ENCODE measurements at regions not wholly inside any gene's neighbourhood (a gene's known extent, or its start where the extent isn't known, plus 50 kb on each side); places are given as distances from the start of the nearest gene placed in this dataset.
A peak's percentile ranks its signal among the peaks of the same experiment; 100 is the strongest.

DNA sequence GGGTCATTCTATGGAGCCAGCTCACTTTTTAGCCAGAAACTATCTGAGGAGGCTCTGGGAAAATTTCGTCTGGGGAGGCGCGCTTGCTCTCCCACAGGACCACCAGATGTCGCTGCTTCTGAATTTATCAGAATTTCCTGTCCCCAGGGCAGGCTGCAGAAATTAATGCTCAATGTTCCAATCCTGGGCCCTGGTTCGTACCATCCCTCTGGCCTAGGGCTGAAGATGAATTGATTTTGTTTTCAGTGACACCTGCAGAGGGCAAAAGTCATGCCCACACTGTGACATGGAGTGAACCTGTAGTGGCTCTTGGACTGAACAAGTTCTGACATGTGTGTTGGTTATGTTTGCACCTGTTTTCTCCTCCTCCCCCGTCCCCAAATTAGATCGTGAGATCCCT lies 482.6 kb downstream of the NPIPA7 start:
- WGBS, 5 donors, result 18 to 26% (median 22%) methylated on average over 7 of the region's 7 CpGs

DNA sequence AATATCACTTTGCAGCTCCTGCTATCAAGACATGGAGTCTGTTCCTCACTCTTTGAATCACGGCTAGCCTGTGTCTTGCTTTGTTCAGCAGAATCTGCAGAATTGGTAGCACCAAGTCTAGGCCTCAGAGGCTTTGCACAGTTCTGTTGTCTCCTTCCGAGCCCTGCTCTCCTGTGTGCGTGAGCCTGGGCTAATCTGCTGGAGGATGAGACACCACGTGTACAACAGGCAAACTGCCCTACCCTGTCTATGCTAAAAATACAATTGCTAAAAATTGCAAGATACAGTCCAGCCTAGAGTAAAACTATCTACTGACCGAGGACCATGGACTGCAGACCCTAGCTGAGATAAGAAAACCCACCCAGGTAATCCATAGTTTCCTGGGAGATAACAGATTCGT lies 484.7 kb downstream of the NPIPA7 start:
- H3K36me3 ChIP-seq, result no peaks in the 10 kb centered on the region
- H3K4me1 ChIP-seq, result no peaks in the 10 kb centered on the region
- H3K9me3 ChIP-seq, result no peaks in the 10 kb centered on the region
- no peak overlapping the region for H3K27ac ChIP-seq
- H3K27me3 ChIP-seq (replicated peaks in 1 of 7), result peaks cover 0 to 25% (median 0%) of the 10 kb centered on the region in 7 donors
- intact Hi-C loops (cut with DNase I; ENCODE audit: low total_unique reads), result no loop called here
- 86 to 91% (median 89%) methylated on average over 6 of the region's 6 CpGs for WGBS, 5 donors
- no peak for TF ChIP-seq POLR2A (IDR thresholded peaks at IDR 0.05)
- no peak for DNase-seq
- no peak overlapping the region for H3K4me3 ChIP-seq

More for the DNA sequence above, 482.6 kb downstream of the NPIPA7 start:
- Histone ChIP-seq H3K4me3 (no peak overlapping the region), H3K4me1 (no peaks in the 10 kb centered on the region), H3K9me3 (no peaks in the 10 kb centered on the region), H3K27me3 (replicated peaks in 1 of 7) (peaks cover 0 to 14% (median 0%) of the 10 kb centered on the region in 7 donors), H3K36me3 (no peaks in the 10 kb centered on the region), H3K27ac (no peak overlapping the region)
- intact Hi-C loops (cut with DNase I; ENCODE audit: low total_unique reads), result no loop called here
- TF ChIP-seq POLR2A (IDR thresholded peaks at IDR 0.05), result no peak
- TF ChIP-seq POLR2AphosphoS5 (IDR thresholded peaks at IDR 0.05), result no peak
- TF ChIP-seq, protein P1, sequence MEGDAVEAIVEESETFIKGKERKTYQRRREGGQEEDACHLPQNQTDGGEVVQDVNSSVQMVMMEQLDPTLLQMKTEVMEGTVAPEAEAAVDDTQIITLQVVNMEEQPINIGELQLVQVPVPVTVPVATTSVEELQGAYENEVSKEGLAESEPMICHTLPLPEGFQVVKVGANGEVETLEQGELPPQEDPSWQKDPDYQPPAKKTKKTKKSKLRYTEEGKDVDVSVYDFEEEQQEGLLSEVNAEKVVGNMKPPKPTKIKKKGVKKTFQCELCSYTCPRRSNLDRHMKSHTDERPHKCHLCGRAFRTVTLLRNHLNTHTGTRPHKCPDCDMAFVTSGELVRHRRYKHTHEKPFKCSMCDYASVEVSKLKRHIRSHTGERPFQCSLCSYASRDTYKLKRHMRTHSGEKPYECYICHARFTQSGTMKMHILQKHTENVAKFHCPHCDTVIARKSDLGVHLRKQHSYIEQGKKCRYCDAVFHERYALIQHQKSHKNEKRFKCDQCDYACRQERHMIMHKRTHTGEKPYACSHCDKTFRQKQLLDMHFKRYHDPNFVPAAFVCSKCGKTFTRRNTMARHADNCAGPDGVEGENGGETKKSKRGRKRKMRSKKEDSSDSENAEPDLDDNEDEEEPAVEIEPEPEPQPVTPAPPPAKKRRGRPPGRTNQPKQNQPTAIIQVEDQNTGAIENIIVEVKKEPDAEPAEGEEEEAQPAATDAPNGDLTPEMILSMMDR (IDR thresholded peaks at IDR 0.05 in 8 of 11, conservative IDR thresholded peaks at IDR 0.05 in 3 of 11), result peak; percentile 27 to 78 (median 65)
- DNase-seq, result no peak

GRCh38 chr16:16864536-16864935 lies 485.6 kb downstream of the NPIPA7 start:
- 77 to 86% (median 83%) methylated on average over 4 of the region's 4 CpGs for WGBS, 5 donors
- H3K27me3 ChIP-seq (replicated peaks in 1 of 7), result peaks cover 0 to 28% (median 0%) of the 10 kb centered on the region in 7 donors
- intact Hi-C loops (cut with DNase I; ENCODE audit: low total_unique reads), result no loop called here
- no peak overlapping the region for H3K27ac ChIP-seq
- no peak overlapping the region for H3K4me3 ChIP-seq
- H3K4me1 ChIP-seq, result no peaks in the 10 kb centered on the region
- no peaks in the 10 kb centered on the region for H3K9me3 ChIP-seq
- DNase-seq, result no peak
- no peaks in the 10 kb centered on the region for H3K36me3 ChIP-seq
- TF ChIP-seq POLR2AphosphoS5 (IDR thresholded peaks at IDR 0.05), result no peak
- TF ChIP-seq, protein P1 (IDR thresholded peaks at IDR 0.05 in 8 of 11, conservative IDR thresholded peaks at IDR 0.05 in 3 of 11), result no peak

DNA sequence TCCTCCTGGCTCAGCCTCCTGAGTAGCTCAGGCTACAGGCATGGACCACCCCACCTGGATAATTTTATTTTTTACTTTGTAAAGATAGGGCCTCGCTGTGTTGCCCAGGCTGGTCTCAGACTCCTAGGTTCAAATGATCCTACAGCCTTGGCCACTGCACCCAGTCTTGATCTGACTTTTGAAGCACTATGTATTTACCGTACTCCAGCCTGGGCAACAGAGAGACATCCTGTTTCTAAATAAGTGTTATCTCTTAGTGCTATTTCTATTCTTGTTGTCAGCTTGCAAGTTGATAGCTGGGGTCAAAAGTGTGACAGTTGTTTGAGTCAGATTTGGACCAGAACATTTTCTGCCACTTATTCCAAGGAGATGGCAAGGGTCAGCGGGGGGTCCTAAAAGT lies 486.4 kb downstream of the NPIPA7 start:
- TF ChIP-seq, protein P1 (IDR thresholded peaks at IDR 0.05 in 8 of 11, conservative IDR thresholded peaks at IDR 0.05 in 3 of 11), result no peak
- TF ChIP-seq POLR2A (IDR thresholded peaks at IDR 0.05) (no peak), POLR2AphosphoS5 (IDR thresholded peaks at IDR 0.05) (no peak)
- WGBS, 5 donors, result 73 to 81% (median 78%) methylated on average over 3 of the region's 3 CpGs
- DNase-seq, result no peak
- Histone ChIP-seq H3K9me3 (no peaks in the 10 kb centered on the region), H3K27me3 (replicated peaks in 1 of 7) (peaks cover 0 to 35% (median 0%) of the 10 kb centered on the region in 7 donors), H3K4me3 (no peak overlapping the region), H3K27ac (no peak overlapping the region), H3K36me3 (no peaks in the 10 kb centered on the region), H3K4me1 (no peaks in the 10 kb centered on the region)
- intact Hi-C loops (cut with DNase I; ENCODE audit: low total_unique reads), result no loop called here

DNA sequence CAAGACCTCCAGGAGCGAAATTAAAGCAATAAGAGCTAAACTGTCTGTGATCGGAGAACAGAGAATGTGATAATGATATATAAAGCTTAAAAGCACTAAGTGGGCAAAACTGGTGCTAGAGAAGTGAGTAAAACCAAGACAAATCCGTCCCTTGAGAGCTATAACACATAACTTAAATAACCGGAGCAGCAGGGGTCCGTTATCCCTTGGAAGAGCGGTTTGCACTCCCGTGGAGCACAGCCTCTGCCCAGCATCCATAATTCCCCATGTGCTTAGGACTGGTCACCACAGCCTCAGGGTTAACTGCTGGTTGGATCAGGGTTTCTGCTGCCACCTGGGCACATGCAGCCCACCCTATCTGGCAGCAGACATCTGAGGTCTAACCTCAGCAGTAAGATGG lies 489.0 kb downstream of the NPIPA7 start:
- Histone ChIP-seq H3K27me3 (replicated peaks in 1 of 7) (peaks cover 0 to 49% (median 0%) of the 10 kb centered on the region in 7 donors), H3K36me3 (no peaks in the 10 kb centered on the region), H3K27ac (no peak overlapping the region), H3K4me1 (no peaks in the 10 kb centered on the region), H3K4me3 (no peak overlapping the region), H3K9me3 (no peaks in the 10 kb centered on the region)
- intact Hi-C loops (cut with DNase I; ENCODE audit: low total_unique reads), result no loop called here
- no peak for DNase-seq
- no peak for TF ChIP-seq POLR2A (IDR thresholded peaks at IDR 0.05)
- TF ChIP-seq, protein P1 (IDR thresholded peaks at IDR 0.05 in 8 of 11, conservative IDR thresholded peaks at IDR 0.05 in 3 of 11), result no peak
- TF ChIP-seq POLR2AphosphoS5 (IDR thresholded peaks at IDR 0.05), result no peak
- WGBS, 5 donors, result 60 to 73% (median 61%) methylated on average over 7 of the region's 7 CpGs
